ENCODE measurements at regions not wholly inside any gene's neighbourhood (a gene's known extent, or its start where the extent isn't known, plus 50 kb on each side); places are given as distances from the start of the nearest gene placed in this dataset.

DNA sequence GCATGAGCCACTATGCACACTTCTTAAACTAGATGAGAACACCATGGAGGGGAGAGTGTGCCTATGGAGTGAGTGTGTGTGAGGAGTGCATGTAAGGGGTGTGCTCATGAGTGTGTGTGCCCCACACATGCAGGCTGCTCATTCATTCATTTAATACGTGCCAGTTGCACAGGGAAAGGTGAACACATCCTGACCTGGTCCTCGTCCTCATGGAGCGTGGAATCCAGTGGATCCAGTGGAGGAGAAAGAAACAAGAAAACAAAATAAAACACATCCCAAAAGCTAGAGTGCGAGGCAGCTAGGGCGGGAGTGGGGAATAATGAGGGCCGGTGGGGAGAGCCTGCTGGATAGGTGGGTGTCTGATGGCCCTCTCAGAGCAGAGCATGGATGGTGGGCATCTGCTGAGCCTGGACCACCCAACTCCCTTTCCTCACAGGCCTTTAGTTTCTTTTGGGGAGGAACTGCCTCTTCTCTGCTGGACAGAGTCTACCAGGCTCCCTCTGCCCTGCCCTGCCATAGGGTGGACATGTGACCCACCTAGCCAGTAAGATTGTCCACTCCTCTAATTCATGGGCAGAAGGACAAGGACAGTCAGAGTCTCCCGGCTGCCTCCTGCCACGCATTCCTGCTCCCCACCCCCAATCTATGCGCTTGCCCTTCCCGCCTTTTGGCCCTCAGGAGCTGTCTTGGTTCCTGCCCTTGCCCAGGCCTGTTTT is 204.3 kb downstream of the RAB11FIP4 start:
- TF ChIP-seq, protein P1, sequence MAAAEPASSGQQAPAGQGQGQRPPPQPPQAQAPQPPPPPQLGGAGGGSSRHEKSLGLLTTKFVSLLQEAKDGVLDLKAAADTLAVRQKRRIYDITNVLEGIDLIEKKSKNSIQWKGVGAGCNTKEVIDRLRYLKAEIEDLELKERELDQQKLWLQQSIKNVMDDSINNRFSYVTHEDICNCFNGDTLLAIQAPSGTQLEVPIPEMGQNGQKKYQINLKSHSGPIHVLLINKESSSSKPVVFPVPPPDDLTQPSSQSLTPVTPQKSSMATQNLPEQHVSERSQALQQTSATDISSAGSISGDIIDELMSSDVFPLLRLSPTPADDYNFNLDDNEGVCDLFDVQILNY (CRISPR knock-in tag; IDR thresholded peaks at IDR 0.05): no peak
- TF ChIP-seq, protein P2, sequence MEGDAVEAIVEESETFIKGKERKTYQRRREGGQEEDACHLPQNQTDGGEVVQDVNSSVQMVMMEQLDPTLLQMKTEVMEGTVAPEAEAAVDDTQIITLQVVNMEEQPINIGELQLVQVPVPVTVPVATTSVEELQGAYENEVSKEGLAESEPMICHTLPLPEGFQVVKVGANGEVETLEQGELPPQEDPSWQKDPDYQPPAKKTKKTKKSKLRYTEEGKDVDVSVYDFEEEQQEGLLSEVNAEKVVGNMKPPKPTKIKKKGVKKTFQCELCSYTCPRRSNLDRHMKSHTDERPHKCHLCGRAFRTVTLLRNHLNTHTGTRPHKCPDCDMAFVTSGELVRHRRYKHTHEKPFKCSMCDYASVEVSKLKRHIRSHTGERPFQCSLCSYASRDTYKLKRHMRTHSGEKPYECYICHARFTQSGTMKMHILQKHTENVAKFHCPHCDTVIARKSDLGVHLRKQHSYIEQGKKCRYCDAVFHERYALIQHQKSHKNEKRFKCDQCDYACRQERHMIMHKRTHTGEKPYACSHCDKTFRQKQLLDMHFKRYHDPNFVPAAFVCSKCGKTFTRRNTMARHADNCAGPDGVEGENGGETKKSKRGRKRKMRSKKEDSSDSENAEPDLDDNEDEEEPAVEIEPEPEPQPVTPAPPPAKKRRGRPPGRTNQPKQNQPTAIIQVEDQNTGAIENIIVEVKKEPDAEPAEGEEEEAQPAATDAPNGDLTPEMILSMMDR (IDR thresholded peaks at IDR 0.05): no peak
- TF ChIP-seq, protein P3, sequence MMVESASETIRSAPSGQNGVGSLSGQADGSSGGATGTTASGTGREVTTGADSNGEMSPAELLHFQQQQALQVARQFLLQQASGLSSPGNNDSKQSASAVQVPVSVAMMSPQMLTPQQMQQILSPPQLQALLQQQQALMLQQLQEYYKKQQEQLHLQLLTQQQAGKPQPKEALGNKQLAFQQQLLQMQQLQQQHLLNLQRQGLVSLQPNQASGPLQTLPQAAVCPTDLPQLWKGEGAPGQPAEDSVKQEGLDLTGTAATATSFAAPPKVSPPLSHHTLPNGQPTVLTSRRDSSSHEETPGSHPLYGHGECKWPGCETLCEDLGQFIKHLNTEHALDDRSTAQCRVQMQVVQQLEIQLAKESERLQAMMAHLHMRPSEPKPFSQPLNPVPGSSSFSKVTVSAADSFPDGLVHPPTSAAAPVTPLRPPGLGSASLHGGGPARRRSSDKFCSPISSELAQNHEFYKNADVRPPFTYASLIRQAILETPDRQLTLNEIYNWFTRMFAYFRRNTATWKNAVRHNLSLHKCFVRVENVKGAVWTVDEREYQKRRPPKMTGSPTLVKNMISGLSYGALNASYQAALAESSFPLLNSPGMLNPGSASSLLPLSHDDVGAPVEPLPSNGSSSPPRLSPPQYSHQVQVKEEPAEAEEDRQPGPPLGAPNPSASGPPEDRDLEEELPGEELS (CRISPR knock-in tag; IDR thresholded peaks at IDR 0.05): no peak
- TF ChIP-seq CREM (CRISPR knock-in tag; IDR thresholded peaks at IDR 0.05) (no peak), CREB1 (CRISPR knock-in tag; IDR thresholded peaks at IDR 0.05) (no peak), JUN (CRISPR knock-in tag; IDR thresholded peaks at IDR 0.05) (no peak), NFATC4 (CRISPR knock-in tag; IDR thresholded peaks at IDR 0.05) (no peak)
- TF ChIP-seq, protein P4, sequence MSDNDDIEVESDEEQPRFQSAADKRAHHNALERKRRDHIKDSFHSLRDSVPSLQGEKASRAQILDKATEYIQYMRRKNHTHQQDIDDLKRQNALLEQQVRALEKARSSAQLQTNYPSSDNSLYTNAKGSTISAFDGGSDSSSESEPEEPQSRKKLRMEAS (CRISPR knock-in tag; IDR thresholded peaks at IDR 0.05): no peak
- TF ChIP-seq, protein P5, sequence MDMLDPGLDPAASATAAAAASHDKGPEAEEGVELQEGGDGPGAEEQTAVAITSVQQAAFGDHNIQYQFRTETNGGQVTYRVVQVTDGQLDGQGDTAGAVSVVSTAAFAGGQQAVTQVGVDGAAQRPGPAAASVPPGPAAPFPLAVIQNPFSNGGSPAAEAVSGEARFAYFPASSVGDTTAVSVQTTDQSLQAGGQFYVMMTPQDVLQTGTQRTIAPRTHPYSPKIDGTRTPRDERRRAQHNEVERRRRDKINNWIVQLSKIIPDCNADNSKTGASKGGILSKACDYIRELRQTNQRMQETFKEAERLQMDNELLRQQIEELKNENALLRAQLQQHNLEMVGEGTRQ (CRISPR knock-in tag; IDR thresholded peaks at IDR 0.05): no peak
- TF ChIP-seq, protein P6, sequence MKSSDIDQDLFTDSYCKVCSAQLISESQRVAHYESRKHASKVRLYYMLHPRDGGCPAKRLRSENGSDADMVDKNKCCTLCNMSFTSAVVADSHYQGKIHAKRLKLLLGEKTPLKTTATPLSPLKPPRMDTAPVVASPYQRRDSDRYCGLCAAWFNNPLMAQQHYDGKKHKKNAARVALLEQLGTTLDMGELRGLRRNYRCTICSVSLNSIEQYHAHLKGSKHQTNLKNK (CRISPR knock-in tag; IDR thresholded peaks at IDR 0.05): no peak

Data from WTC11 (cell line).